IPS-20b (cell line): ENCODE measurements at regions not wholly inside any gene's neighbourhood (a gene's known extent, or its start where the extent isn't known, plus 50 kb on each side); places are given as distances from the start of the nearest gene placed in this dataset.
"Not testable (repeated sequence)": the region's sequence is repeated elsewhere in the genome, so short reads cannot be mapped to it uniquely, and the experiment has no call there.

ENCODE experiments used
- H3K27ac ChIP-seq: one replicate; pipeline ENCODE4 v1.5.1; 2013; ENCODE audit warnings: low read length
- H3K27me3 ChIP-seq: 2 replicates; pipeline ENCODE4 v1.6.1; 2013; ENCODE audit warnings: mild to moderate bottlenecking, low read length, inconsistent platforms; ENCODE audit not compliant: insufficient read depth
- H3K36me3 ChIP-seq: 2 replicates; pipeline ENCODE4 v1.6.1; 2013; ENCODE audit warnings: low read depth, mild to moderate bottlenecking, inconsistent platforms, low read length, moderate library complexity; ENCODE audit not compliant: insufficient read depth
- H3K4me1 ChIP-seq: 2 replicates; pipeline ENCODE4 v1.6.1; 2013; ENCODE audit warnings: mild to moderate bottlenecking, control low read depth, inconsistent platforms, low read length, moderate library complexity; ENCODE audit not compliant: insufficient read depth
- H3K4me3 ChIP-seq: 2 replicates; pipeline ENCODE4 v1.5.1; 2013; ENCODE audit warnings: mild to moderate bottlenecking, low read length, inconsistent platforms
- H3K9ac ChIP-seq: 2 replicates; pipeline ENCODE4 v1.6.1; 2013; ENCODE audit warnings: low read depth, mild to moderate bottlenecking, inconsistent platforms, low read length, moderate library complexity
- H3K9me3 ChIP-seq: 2 replicates; pipeline ENCODE4 v1.6.1; 2013; ENCODE audit warnings: mild to moderate bottlenecking, low read depth, low read length, inconsistent platforms; ENCODE audit not compliant: insufficient read depth

DNA sequence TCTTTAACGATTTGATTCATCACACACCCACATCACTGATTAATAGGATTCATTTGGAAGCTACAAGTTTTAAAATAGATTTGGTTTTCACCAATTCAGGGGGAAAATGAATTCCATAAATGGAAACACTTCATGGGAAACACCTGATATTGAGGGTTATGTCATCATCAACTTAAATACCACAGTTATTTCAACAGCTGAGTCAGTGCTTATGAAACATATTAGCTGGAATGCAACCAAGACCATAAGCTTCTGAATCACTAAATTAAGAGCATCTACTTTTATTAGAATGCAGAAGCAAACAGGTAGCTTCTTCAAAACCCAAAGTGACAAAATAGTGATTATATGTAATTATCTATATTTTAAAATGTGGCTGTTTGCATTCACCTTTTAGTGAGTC is 207.8 kb upstream of the DCAF8L1 start:
- Histone ChIP-seq H3K36me3 (no peaks in the 10 kb centered on the region), H3K27me3 (no peaks in the 10 kb centered on the region), H3K9me3 (no peaks in the 10 kb centered on the region), H3K27ac (no peak overlapping the region), H3K4me3 (no peak overlapping the region), H3K9ac (no peak overlapping the region), H3K4me1 (no peaks in the 10 kb centered on the region)

DNA sequence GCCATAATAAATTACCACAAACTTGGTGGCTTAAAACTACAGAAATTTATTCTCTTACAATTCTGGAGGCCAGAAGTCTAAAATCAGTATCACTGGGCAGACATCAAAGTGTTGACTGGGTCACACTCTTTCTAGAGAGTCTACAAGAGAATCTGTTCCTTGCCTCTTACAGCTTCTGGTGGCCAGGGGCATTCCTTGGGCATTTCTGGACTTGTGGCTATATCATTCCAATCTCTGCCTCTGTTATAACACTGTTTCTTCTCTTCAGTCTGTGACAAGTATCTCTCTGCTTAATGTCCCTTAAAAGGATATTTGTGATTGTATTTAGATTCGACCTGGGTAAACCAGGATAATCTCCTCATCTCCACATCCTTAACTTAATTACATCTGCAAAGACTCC is 207.3 kb upstream of the DCAF8L1 start:
- H3K9ac ChIP-seq, result no peak overlapping the region

DNA sequence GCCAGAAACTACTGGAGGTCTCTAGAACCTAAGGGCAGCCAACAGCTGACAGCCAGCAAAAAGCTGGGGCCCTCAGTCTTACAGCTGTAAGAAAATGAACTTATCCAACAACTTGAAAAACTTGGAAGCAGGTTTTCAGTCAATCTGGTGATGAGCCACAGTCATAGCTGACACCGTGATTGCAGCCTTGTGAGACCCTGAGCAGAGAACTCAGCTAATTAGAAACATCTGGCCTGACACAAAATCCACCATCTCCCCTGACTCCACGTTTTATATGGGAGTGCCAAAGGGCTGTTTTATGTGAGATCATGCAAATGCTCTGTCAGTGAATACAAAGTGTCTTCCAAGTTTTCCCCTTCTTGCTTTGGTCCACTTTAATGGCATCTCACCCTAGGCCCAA is 198.8 kb upstream of the DCAF8L1 start:
- no peak overlapping the region for H3K4me3 ChIP-seq
- no peaks in the 10 kb centered on the region for H3K36me3 ChIP-seq
- no peaks in the 10 kb centered on the region for H3K4me1 ChIP-seq
- no peaks in the 10 kb centered on the region for H3K27me3 ChIP-seq
- H3K27ac ChIP-seq, result no peak overlapping the region
- H3K9ac ChIP-seq, result no peak overlapping the region
- H3K9me3 ChIP-seq, result no peaks in the 10 kb centered on the region

More for the DNA sequence above, 207.3 kb upstream of the DCAF8L1 start:
- no peaks in the 10 kb centered on the region for H3K9me3 ChIP-seq
- no peaks in the 10 kb centered on the region for H3K27me3 ChIP-seq
- no peak overlapping the region for H3K4me3 ChIP-seq
- no peaks in the 10 kb centered on the region for H3K4me1 ChIP-seq
- no peaks in the 10 kb centered on the region for H3K36me3 ChIP-seq
- H3K27ac ChIP-seq, result no peak overlapping the region

DNA sequence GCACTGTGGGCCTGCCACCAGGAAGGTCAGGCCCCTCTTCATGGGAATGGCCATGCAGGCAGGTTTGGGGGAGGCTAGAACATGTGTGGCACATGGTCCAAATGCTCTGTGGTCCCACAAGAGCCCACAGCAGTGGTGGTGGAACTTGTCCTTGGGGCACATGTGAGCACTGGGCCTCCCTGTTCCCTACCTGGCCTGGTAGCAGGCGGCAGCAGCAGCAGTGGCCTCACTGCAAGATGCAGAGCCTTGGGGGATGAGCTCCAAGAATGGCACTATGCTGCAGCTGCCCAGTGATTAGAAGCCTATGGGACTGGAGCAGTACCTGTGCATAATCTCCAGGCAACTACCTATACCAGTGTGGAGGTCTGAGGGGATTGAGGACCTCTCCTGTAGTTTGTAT is 197.0 kb upstream of the DCAF8L1 start:
- Histone ChIP-seq H3K4me3 (no peak overlapping the region), H3K36me3 (no peaks in the 10 kb centered on the region), H3K9me3 (no peaks in the 10 kb centered on the region), H3K27ac (no peak overlapping the region), H3K4me1 (no peaks in the 10 kb centered on the region), H3K27me3 (no peaks in the 10 kb centered on the region), H3K9ac (no peak overlapping the region)

DNA sequence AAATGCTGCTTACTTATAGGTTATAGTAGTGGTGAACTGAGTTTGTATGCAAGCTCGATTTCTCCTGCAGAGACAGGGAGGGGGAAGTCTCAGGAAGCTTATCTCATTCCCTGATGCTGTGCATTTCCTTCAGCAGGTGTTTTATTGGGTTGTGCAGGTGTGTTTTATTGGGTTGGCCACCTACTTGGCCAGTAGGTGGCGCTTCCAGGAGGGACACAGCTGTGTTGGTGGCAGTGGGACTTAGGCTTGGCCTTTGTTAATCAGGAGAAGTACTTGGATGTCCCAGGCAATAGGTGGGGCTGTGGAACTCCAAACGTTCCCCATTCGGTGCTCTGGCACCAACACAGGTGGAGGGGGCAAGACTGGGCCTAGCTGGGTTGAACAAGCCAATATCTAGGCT is 196.0 kb upstream of the DCAF8L1 start:
- Histone ChIP-seq H3K36me3 (no peaks in the 10 kb centered on the region), H3K4me3 (no peak overlapping the region), H3K9me3 (no peaks in the 10 kb centered on the region), H3K27me3 (no peaks in the 10 kb centered on the region), H3K27ac (no peak overlapping the region), H3K9ac (no peak overlapping the region), H3K4me1 (no peaks in the 10 kb centered on the region)

DNA sequence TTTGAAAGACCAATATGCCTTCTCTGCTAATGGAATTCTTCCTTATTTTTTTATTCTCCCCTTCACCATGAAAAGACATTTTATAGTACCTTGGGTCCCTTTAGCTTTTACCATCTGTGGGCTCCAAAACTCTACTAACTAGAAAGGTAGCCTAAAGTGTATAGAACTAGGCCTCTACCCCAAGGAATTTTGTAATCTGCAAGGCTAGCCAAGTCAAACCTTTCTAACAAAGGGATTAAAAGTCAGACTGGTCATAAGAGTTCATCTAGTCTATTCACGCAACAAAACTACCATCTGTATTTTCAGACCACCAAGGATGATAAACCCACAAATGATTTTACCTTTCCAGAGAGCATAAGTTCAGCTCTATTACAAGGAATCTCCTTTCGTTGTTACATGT is 189.5 kb upstream of the DCAF8L1 start:
- Histone ChIP-seq H3K4me3 (no peak overlapping the region), H3K9ac (no peak overlapping the region), H3K27ac (no peak overlapping the region), H3K4me1 (no peaks in the 10 kb centered on the region), H3K36me3 (no peaks in the 10 kb centered on the region), H3K27me3 (no peaks in the 10 kb centered on the region), H3K9me3 (no peaks in the 10 kb centered on the region)

DNA sequence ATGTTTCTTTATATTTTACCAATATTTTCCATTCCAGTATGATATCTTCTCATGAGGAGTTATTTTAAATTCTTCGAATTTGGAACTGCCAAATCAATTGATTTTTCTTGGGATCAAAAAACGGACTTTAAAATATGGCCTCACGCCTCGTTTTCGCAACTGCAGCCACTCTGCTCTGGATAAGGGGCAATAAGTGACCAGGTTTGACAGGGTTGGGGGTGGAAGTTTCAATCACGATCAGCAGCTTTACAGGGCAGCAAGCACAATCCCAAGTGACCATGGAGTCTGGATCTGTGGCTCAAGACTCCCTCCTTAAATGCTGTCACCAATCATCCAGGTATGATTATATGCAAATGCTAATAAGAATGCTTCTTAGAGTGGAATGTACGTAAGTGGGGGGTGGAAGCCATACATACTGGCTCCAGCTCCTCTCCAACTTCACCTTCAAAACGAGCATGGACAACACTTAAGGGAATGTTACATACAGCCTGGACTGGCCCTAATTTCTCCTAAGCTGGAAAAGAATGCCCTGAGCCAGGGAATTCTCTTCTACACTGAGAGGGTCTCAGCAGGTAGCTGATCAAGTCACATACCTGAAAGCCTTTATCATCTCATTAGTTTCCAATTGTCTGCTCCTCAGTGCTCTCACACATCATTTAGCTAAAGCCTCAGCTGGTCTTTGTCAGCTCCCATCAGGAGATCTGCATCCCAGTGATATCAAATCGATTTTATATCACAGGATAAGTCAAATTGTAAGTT is 176.9 kb upstream of the DCAF8L1 start:
- no peaks in the 10 kb centered on the region for H3K27me3 ChIP-seq
- no peak overlapping the region for H3K27ac ChIP-seq
- H3K36me3 ChIP-seq, result no peaks in the 10 kb centered on the region
- H3K9me3 ChIP-seq, result no peaks in the 10 kb centered on the region
- peaks cover 5% of the 10 kb centered on the region; the same call in 1 of the 2 replicates for H3K4me1 ChIP-seq
- no peak overlapping the region for H3K4me3 ChIP-seq
- H3K9ac ChIP-seq, result no peak overlapping the region

DNA sequence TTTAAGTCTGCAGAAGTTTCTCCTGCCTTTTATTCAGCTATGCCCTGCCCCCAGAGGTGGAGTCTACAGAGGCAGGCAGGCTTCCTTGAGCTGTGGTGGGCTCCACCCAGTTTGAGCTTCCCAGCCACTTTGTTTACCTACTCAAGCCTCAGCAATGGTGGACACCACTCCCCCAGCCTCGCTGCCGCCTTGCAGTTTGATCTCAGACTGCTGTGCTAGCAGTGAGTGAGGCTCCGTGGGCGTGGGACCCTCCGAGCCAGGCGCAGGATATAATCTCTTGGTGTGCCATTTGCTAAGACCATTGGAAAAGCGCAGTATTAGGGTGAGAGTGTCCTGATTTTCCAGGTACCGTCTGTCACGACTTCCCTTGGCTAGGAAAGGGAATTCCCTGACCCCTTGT is 171.0 kb upstream of the DCAF8L1 start:
- H3K27me3 ChIP-seq, H3K4me3 ChIP-seq, H3K9me3 ChIP-seq, H3K27ac ChIP-seq, H3K36me3 ChIP-seq, H3K4me1 ChIP-seq, H3K9ac ChIP-seq: not testable (repeated sequence)

DNA sequence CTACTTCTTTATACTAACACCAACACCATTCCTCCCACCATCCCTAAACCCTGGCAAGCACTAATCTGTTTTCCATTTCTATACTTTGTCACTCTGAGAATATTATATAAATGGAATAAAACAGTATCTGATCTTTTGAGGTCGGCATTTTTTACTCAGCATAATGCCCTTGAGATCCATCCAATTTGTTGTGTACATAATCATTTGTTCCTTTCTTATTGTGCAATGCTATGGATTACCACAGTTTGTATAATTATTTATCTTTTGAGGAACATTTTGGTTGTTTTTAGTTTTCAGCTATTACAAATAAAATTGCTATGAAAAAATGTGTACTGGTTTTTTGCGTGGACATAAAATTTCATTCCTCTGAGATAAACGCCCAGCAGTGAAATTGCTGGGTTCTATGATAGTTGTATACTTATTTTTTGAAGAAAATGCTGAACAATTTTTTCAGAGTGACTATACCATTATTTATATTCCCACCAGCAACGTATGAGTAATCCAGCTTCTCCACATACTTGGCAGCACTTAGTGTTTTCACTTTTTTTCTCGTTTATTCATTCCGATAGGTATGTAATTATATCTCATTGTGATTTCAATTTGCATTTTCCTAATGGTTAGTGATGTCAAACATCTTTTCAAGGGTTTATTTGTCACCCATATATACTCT is 154.3 kb upstream of the DCAF8L1 start:
- Histone ChIP-seq H3K4me1 (no peaks in the 10 kb centered on the region), H3K27ac (no peak overlapping the region)

DNA sequence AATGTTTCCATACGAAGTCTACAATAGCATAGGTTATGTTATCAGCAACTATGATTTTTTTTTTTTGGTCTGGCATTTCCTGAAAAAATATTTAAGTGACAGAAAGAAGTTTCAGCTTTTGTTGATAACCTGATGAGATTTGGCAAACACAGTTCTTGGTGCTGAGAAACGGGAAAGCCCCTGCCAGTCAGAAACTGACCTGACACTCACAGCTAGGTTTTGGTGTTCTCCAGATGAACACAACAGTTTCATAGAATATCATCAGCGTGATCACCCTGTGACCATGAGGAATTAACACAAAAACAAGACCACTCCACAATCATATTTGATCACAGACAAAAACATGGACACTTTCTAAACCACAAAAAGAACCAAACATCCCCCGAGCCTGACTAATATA is 152.5 kb upstream of the DCAF8L1 start:
- Histone ChIP-seq H3K36me3 (no peaks in the 10 kb centered on the region), H3K27me3 (peaks cover 13% of the 10 kb centered on the region), H3K9me3 (no peaks in the 10 kb centered on the region), H3K4me3 (no peak overlapping the region), H3K4me1 (no peaks in the 10 kb centered on the region), H3K27ac (no peak overlapping the region), H3K9ac (no peak overlapping the region)

More for the DNA sequence above, 154.3 kb upstream of the DCAF8L1 start:
- Histone ChIP-seq H3K9me3 (no peaks in the 10 kb centered on the region), H3K9ac (no peak overlapping the region), H3K27me3 (no peaks in the 10 kb centered on the region), H3K36me3 (no peaks in the 10 kb centered on the region), H3K4me3 (no peak overlapping the region)

DNA sequence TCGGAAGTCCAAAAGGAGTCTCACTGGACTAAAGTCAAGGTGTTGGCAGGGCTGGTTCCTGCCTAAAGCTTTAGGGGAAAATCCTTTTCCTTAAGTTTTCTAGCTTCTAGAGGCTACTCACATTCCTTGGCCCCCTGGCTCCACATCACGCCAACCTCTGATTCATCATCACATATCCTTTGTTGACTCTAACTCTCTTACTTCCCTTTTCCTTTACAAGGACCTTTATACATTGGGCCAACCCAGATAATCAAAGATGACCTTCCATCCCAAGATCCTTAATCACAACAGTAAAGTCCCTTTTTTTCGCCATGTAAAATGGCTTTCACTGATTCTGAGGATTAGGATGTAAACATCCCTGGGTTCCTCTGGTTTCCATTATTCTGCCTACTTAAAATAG is 146.4 kb upstream of the DCAF8L1 start:
- Histone ChIP-seq H3K4me3 (no peak overlapping the region), H3K27ac (no peak overlapping the region), H3K27me3 (peaks cover 72% of the 10 kb centered on the region)

DNA sequence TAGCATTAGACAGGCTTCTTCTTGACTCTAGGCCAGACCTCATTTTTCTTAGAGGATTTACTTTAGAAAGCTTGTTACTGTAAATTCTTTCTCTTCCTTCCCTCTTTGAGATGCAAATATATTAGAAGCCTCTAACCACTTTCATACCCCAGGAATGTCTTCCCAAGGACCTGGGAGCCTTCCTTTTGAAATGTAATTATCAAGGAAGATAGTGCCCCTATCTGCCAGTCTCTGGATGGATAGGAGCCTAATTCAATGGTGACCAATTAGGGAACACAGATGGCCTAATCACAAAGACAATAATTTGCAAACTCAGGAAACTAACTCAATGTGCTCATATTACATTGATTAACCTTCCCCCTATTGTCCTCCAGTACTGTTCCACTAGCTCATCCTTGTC is 145.6 kb upstream of the DCAF8L1 start:
- H3K9ac ChIP-seq, result no peak overlapping the region
- no peak overlapping the region for H3K27ac ChIP-seq
- H3K4me1 ChIP-seq, result no peaks in the 10 kb centered on the region
- peaks cover 72% of the 10 kb centered on the region for H3K27me3 ChIP-seq
- no peaks in the 10 kb centered on the region for H3K9me3 ChIP-seq
- H3K36me3 ChIP-seq, result no peaks in the 10 kb centered on the region
- no peak overlapping the region for H3K4me3 ChIP-seq

More for the DNA sequence above, 146.4 kb upstream of the DCAF8L1 start:
- H3K4me1 ChIP-seq, result no peaks in the 10 kb centered on the region
- H3K9me3 ChIP-seq, result no peaks in the 10 kb centered on the region
- H3K9ac ChIP-seq, result no peak overlapping the region
- H3K36me3 ChIP-seq, result no peaks in the 10 kb centered on the region
